ENCODE measurements at regions not wholly inside any gene's neighbourhood (a gene's known extent, or its start where the extent isn't known, plus 50 kb on each side); places are given as distances from the start of the nearest gene placed in this dataset.

DNA sequence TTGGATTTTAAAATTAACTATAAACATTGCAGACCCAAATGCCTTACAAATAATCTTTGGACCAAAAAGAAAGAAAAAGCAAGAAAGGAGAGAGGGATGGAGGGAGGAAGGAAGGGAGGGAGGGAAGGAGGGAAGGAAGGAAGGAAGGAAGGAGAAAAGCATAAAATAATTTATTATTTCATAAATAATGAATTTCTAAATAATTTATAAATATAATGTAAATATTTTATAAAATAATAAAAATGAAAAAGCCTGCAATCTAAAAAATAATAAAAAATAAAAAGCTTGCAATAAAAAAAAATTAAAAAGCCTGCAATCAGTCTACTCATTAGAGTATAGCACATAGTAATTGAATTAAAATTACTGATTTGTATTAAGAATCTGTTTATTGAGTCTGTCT lies 614.3 kb downstream of the ISL1 start:
- TF ChIP-seq, protein P1, sequence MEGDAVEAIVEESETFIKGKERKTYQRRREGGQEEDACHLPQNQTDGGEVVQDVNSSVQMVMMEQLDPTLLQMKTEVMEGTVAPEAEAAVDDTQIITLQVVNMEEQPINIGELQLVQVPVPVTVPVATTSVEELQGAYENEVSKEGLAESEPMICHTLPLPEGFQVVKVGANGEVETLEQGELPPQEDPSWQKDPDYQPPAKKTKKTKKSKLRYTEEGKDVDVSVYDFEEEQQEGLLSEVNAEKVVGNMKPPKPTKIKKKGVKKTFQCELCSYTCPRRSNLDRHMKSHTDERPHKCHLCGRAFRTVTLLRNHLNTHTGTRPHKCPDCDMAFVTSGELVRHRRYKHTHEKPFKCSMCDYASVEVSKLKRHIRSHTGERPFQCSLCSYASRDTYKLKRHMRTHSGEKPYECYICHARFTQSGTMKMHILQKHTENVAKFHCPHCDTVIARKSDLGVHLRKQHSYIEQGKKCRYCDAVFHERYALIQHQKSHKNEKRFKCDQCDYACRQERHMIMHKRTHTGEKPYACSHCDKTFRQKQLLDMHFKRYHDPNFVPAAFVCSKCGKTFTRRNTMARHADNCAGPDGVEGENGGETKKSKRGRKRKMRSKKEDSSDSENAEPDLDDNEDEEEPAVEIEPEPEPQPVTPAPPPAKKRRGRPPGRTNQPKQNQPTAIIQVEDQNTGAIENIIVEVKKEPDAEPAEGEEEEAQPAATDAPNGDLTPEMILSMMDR (conservative IDR thresholded peaks at IDR 0.05 in 1 of 2, IDR thresholded peaks at IDR 0.05 in 1 of 2; ENCODE audit: extremely low read depth in 1 of 2, insufficient read depth in 1 of 2, low read depth in 1 of 2, low read length in 2 of 2), result no peak
- TF ChIP-seq EZH2 (IDR thresholded peaks at IDR 0.05; ENCODE audit: borderline replicate concordance, low read length), result no peak
